ENCODE measurements at regions not wholly inside any gene's neighbourhood (a gene's known extent, or its start where the extent isn't known, plus 50 kb on each side); places are given as distances from the start of the nearest gene placed in this dataset.

DNA sequence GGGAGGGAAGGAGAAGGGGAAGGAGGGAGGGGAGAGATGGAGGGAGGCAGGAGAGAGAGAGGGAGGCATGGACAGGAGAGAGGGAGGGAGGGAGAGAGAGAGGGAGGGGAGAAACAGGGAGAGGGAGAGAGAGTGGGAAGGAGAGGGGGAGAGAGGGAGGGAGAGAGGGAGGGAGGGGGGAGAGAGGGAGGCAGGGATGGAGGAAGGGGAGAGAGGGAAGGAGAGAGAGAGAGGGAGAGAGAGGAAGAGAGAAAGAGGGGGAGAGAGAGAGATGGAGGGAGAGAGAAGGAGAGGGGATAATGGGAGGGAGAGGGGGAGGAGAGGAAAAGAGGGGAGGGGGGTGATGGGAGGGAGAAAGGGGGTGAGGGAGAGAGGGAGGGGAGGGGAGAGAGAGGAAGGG, 86.8 kb upstream of the VSTM2B start:
- no peak for DNase-seq

DNA sequence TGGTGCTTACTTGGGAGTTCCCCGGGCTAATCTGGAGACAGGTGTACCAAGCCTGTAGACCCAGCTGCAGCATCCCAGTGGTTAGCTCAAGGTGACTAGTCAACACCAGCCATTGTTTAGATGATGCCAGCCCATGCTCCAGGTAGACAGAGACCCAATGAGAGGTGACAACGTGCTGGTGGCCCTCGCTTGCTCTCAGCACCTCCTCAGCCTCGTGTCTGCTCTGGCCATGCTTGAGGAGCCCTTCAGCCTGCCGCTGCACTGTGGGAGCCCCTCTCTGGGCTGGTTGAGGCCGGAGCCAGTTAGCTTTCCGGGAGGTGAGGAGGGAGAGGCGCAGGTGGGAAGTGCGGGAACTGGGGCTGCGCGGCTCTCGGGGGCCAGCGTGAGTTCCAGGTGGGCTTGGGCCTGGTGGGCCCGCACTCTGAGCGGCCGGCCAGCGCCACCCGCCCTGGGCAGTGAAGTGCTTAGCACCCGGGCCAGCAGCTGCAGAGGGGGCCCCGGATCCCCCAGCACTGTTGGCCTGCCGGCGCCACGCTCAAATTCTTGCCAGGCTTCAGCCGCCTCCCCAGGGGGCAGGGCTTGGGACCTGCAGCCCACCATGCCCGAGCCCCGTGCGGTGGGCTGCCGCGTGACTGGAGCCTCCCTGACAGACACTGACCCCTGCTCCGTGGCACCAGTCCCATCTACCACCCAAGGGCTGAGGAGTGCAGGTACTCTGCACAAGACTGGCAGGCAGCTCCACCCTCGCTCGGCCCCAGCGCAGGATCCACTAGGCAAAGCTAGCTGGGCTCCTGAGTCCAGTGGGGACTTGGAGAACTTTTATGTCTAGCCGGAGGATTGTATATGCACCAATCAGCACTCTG, 85.9 kb upstream of the VSTM2B start:
- DNase-seq, result no peak

DNA sequence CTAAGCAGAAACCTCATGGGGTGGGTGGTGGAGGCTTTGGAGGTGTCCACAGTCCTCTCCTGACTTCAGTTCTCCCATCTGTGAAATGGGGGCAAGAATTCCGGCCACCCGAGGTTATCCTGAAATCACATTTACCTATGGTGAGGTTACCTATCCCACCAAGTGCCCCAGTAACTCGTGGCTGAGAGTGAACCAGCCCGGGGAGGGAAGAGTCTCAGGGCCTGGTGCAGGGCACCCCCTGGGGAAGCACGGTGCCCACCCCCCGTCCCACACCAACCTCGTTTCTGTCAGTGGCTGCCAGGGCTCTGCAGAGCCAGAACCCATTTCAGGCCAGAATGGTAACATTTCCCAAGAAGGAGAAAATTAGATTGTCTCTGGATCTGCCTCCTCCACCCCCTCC, 83.7 kb upstream of the VSTM2B start:
- DNase-seq, result no peak

DNA sequence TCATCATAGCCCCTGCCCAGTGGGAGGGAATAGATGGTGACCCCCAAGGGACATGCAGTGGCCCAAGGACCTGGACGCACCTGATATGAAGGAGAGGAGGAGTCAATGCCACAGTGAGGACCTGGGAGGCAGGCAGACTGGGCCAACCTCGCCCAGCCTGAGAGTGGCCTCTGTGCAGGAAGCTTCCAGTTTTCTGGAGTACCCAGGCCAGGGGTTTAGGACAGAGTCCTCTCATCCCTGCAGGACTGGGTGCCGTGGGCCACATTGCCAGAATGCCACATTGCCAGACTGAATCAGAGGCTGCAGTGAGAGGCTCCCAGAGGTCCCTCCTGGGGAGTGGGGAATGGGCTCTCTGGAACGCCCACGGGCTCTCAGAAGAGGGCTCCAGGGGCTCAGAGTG, 82.9 kb upstream of the VSTM2B start:
- no peak for DNase-seq

DNA sequence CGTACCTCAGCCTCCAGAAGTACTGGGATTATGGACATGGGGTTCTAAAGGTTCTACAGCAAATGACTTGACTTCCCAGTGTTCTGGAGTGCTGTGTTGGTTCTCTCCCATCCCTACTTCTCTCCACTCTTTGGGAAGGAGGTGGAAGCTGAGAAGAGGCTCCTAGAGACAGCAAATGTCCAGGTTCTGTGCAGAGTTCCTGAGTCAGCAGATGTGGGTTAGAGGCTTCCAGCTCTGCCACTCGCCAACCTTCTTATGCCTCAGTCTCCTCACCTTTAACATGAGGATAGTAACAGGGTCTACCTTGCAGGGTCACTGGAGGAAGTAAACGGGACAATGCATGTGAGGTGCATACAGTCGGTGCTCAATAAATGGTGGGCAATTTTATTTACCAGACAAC, 80.5 kb upstream of the VSTM2B start:
- no peak for DNase-seq

DNA sequence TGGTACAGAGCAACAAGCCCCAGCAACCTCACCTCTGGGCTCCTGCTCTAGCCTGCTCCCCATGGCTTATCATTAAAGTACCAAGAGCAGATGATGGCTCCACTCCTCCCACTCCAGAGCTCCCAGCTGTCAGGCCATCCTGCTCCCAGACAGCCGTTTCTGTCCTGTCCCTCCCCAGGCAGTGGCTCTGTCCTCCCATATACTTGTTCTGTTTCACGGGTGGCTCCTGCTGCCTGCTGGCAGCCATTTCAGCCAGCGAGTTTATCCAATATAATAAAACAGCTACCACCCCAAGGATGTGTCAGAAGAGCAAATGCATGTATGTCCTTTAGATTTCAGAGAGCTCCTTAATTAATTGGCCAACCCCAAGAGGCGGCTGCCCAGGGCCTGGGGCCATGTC, 79.4 kb upstream of the VSTM2B start:
- DNase-seq, result no peak

DNA sequence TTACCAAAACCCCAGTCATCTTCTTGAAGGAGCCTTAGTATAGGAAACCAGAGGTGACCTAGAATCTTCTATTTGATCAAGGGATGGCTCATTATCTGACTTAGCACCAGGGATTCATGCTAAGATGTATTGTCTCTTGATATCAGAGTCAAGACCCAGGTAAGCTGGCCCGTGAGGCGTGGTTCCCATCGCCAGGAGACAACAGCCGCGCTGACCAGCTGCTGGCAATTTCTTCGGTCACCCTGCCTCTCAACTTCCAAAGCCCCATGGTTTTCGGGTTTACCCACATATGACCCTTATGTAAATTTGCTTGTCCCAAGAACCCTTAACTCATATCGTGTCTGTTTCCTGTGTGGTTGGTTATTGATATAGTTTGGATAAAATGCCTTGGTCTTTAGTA, 77.7 kb upstream of the VSTM2B start:
- DNase-seq, result no peak

DNA sequence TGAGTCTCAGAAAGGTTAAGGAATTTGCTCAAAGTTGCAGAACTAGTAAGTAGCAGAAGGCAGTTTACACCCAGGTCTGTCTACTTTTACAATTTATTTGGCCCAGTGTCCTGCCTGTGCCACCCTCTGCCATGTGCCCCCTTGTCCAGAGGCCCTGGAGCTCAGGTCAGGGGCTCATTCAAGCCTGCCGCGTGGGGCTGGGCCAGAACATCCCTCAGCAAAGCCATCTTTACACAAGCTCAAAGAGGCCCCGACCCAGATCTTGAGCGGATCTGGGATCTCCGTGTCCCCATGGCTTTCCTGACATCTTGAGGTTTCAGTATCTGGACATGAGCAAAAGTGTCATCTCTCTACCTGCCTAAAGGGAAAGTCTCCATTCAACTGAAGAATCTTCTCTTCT, 76.4 kb upstream of the VSTM2B start:
- DNase-seq, result no peak

DNA sequence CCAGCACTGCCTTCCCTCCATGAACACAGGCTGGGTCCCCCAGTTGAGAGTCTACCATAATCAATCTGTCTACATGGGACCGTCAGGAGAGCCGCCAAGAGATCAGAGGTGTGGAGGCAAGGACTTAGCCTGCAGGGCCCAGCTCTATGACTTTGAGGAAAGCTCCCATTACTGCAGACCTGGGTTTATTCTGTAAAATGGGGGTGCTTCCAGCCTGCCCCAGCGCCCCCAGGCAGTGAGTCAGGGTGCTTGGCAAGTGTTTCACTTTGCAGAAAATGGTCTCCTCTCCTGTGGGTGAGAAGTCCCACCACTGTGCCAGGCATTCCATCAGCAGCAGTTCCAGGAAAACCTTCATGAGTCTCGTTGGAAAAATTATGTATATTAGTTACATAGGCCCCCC, 75.5 kb upstream of the VSTM2B start:
- DNase-seq, result no peak

DNA sequence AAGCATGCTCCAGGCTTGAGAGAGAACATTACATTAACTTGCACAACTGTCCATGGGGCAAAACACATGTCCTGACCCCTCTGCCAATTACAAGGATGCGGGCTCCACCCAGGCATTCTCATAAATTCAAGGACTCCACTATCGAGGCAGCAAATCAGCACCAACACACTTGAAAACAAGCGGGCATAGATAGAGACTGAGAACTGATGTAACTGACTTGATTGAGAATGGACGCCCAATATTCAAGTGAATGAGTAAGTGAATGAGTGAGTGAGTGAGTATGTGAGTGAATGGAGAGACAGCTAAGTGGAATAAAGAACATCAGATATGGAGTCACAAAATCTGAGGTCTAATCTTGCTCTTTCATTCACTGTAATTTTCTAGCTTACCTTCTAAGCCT, 75.0 kb upstream of the VSTM2B start:
- no peak for DNase-seq

DNA sequence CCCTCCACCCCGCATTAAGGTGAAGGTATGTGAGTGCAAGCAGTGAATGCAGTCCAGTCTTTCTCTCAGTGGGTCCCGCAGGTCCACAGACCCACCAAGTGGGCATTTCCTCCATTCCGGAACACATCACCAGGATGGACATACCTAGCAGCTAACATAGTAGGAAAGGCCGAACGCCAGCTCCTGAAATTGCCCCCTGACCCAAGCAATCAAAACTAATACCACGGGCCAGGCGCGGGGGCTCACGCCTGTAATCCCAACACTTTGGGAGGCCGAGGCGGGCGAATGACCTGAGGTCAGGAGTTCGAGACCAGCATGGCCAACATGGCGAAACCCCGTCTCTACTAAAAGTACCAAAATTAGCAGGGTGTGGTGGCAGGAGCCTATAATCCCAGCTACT, 71.7 kb upstream of the VSTM2B start:
- DNase-seq, result no peak

DNA sequence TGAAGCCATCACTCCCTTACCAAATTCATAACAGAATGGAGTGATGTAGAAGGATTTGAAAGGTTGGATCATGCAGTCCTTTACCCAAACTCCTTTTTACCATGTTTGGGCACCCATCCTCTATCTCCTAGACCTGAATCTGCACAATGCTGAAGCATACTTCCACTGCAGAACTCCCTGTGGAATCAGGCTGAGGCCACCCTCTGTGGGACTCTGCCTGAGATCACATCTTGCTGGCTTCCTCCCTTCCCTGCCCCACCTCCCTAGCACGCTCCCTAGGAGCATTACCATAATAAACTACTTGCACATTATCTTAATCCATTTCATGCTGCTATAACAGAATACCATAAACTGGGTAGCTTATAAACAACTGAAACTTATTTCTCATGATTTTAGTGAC, 68.4 kb upstream of the VSTM2B start:
- DNase-seq, result no peak

DNA sequence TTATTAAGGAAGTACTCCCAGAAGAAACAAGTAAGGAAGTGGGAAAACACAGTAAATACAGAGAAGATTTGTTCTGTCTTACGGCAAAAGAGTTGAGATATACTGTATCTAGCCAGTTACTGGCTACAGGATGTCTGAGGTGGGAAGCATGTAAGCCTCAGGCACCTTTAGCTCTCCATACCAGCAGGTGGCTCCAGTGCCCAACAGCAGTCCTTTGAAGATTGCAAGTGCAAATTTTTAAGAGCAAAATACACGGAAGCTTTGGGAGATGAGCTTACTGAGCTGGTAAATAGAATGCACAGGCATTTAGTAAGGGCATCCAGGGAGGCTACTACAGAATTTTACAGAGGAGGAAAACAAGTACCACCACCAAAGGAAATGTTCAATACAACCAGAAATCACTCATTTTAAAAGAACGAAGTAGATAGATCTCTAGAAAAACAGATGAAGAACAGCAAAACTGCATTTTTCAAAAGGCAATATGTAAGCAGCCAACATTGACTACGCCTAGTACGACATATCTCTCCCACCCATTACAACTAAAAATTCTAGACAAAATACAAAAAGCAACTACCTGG, 57.9 kb upstream of the VSTM2B start:
- no peak for DNase-seq

DNA sequence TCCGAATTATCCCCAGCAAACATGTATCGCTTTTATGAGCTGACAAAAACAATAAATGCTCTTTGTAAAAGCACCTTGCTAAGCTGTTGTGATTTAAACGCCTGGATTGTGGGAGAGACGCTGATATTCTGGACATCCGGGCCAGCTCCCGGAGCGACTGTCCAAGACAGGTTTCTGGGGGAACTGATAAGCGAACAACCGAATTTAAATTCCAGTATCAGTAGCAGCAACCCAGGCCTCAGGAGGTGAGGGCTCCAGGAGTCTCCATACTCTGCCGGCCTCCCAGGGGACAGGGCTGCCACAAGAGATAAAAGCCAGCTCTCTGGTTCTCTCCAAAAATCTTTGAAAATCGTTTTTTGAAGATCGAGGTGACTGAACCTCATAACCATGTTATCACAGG, 50.3 kb upstream of the VSTM2B start:
- DNase-seq, result no peak
